Tibial artery (tissue), 4 donors: ENCODE measurements at regions not wholly inside any gene's neighbourhood (a gene's known extent, or its start where the extent isn't known, plus 50 kb on each side); places are given as distances from the start of the nearest gene placed in this dataset.
"Not testable (repeated sequence)": the region's sequence is repeated elsewhere in the genome, so short reads cannot be mapped to it uniquely, and the experiment has no call there.

Experiments used
- DNase-seq, 2 donors: peaks; one replicate each; pipeline ENCODE4 v3.0.0-alpha.2; 2019
- H3K27ac ChIP-seq, 2 donors: fragments of 200-600 bp; sonication (generic) in 1 of 2; 1 replicate in 1 of 2; 2 replicates in 1 of 2; pipeline ENCODE4 v1.5.1; 2018 to 2019; ENCODE audit warnings: mild to moderate bottlenecking in 1 of 2
- H3K27me3 ChIP-seq, 2 donors: fragments of 200-600 bp; sonication (generic) in 1 of 2; one replicate each; pipeline versions ENCODE4 v1.5.1 to v1.6.0; 2016 to 2019
- H3K36me3 ChIP-seq, 3 donors: fragments of 200-600 bp; sonication (generic) in 2 of 3; one replicate each; pipeline ENCODE4 v1.5.1; 2016 to 2019; ENCODE audit warnings: mild to moderate bottlenecking in 2 of 3
- H3K4me1 ChIP-seq, 4 donors: fragments of 200-600 bp; sonication (generic) in 2 of 4; 1 replicate in 3 of 4; 2 replicates in 1 of 4; pipeline ENCODE4 v1.5.1; 2016 to 2019
- H3K4me3 ChIP-seq, 2 donors: fragments of 200-600 bp; sonication (generic) in 1 of 2; 1 replicate in 1 of 2; 2 replicates in 1 of 2; pipeline ENCODE4 v1.5.1; 2018 to 2019; ENCODE audit warnings: mild to moderate bottlenecking in 2 of 2
- H3K9me3 ChIP-seq, 3 donors: fragments of 200-600 bp; sonication (generic) in 1 of 3; one replicate each; pipeline ENCODE4 v1.5.1; 2016 to 2019
- intact Hi-C: fragments of 100-400 bp; cut with DNase I; formaldehyde crosslinking; loops from one replicate; pipeline ENCODE4 v1.15.0; 2023; ENCODE audit warnings: low total_unique reads
- TF ChIP-seq, protein P1 (sequence below), 2 experiments: fragments of 200-600 bp in 1 of 2; fragments of 450-650 bp in 1 of 2; IDR thresholded peaks; one replicate each; pipeline ENCODE4 v1.5.1; 2017 to 2019; ENCODE audit warnings: antibody characterized with exemption in 2 of 2, mild to moderate bottlenecking in 1 of 2, moderate library complexity in 1 of 2

DNA sequence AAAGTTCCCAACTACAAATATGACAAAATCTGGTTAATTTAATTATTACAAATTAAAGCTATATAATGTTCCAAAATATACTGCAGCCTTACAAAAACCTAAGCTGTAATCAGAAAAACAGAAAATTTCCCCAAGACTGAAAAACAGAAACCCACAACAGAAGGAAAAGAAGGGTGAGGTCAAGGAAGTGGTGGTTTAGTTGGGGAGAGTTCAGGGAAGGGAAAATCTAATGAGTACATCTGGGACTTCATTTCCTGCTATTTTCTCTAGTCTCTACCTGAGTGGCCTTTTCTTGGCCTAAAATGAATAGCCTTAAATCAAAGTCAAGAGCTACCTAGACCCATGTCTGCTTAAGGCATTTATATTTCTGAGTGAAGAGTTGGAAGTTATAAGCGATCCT lies 66.2 kb upstream of the BEND6 start:
- Histone ChIP-seq H3K27me3 (no peaks in the 10 kb centered on the region), H3K4me1 (peaks cover 0 to 15% (median 0%) of the 10 kb centered on the region in 4 donors), H3K36me3 (no peaks in the 10 kb centered on the region), H3K27ac (no peak overlapping the region), H3K4me3 (no peak overlapping the region), H3K9me3 (no peaks in the 10 kb centered on the region)
- TF ChIP-seq, protein P1, sequence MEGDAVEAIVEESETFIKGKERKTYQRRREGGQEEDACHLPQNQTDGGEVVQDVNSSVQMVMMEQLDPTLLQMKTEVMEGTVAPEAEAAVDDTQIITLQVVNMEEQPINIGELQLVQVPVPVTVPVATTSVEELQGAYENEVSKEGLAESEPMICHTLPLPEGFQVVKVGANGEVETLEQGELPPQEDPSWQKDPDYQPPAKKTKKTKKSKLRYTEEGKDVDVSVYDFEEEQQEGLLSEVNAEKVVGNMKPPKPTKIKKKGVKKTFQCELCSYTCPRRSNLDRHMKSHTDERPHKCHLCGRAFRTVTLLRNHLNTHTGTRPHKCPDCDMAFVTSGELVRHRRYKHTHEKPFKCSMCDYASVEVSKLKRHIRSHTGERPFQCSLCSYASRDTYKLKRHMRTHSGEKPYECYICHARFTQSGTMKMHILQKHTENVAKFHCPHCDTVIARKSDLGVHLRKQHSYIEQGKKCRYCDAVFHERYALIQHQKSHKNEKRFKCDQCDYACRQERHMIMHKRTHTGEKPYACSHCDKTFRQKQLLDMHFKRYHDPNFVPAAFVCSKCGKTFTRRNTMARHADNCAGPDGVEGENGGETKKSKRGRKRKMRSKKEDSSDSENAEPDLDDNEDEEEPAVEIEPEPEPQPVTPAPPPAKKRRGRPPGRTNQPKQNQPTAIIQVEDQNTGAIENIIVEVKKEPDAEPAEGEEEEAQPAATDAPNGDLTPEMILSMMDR (IDR thresholded peaks at IDR 0.05) = no peak
- intact Hi-C loops = no loop called here
- DNase-seq = no peak

- Histone ChIP-seq H3K4me1 (peaks cover 0 to 15% (median 0%) of the 10 kb centered on the region in 4 donors), H3K4me3 (no peak overlapping the region), H3K36me3 (no peaks in the 10 kb centered on the region), H3K9me3 (no peaks in the 10 kb centered on the region), H3K27me3 (no peaks in the 10 kb centered on the region), H3K27ac (no peak overlapping the region)
- intact Hi-C loops = no loop called here
- DNase-seq = no peak
- TF ChIP-seq, protein P1 (IDR thresholded peaks at IDR 0.05) = no peak
Observed at GRCh38 chr6:56887086-56887485, 67.8 kb upstream of the BEND6 start.

- H3K9me3 ChIP-seq = no peaks in the 10 kb centered on the region
- DNase-seq = no peak
- no peaks in the 10 kb centered on the region for H3K27me3 ChIP-seq
- intact Hi-C loops = no loop called here
- no peak overlapping the region for H3K4me3 ChIP-seq
- no peak overlapping the region for H3K27ac ChIP-seq
- H3K4me1 ChIP-seq = no peaks in the 10 kb centered on the region
- H3K36me3 ChIP-seq = no peaks in the 10 kb centered on the region
- TF ChIP-seq, protein P1 (IDR thresholded peaks at IDR 0.05) = no peak
Observed at GRCh38 chr6:56877922-56878321, 77.0 kb upstream of the BEND6 start.

DNA sequence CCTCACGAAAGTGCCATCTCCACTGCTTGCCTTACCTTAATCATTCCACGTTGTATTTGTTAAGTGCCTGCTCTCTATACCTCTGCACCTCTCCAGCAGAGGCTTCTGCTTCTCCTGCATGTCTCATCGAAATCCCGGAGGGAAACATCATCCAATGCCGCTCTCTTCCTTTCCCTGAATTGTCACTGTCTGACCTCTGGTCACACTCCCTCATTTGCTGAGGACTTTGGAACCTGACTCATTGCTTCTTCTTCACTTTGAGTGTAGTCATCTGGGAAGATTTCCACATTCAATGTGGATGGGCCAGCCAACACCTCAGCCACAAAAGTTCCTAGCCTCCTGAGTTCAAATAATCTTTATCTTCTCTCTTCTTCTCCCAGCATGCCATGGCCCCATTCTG lies 78.9 kb upstream of the BEND6 start:
- Histone ChIP-seq H3K4me1 (no peaks in the 10 kb centered on the region), H3K4me3 (no peak overlapping the region), H3K27ac (no peak overlapping the region), H3K36me3 (no peaks in the 10 kb centered on the region), H3K9me3 (no peaks in the 10 kb centered on the region), H3K27me3 (no peaks in the 10 kb centered on the region)
- no peak for DNase-seq
- intact Hi-C loops = no loop called here
- TF ChIP-seq, protein P1 (IDR thresholded peaks at IDR 0.05) = no peak

GRCh38 chr6:56875523-56875922 lies 79.4 kb upstream of the BEND6 start:
- Histone ChIP-seq H3K36me3 (no peaks in the 10 kb centered on the region), H3K4me1 (no peaks in the 10 kb centered on the region), H3K27ac (no peak overlapping the region), H3K4me3 (no peak overlapping the region), H3K27me3 (no peaks in the 10 kb centered on the region), H3K9me3 (no peaks in the 10 kb centered on the region)
- DNase-seq = no peak
- intact Hi-C loops = no loop called here
- TF ChIP-seq, protein P1 (IDR thresholded peaks at IDR 0.05) = no peak

DNA sequence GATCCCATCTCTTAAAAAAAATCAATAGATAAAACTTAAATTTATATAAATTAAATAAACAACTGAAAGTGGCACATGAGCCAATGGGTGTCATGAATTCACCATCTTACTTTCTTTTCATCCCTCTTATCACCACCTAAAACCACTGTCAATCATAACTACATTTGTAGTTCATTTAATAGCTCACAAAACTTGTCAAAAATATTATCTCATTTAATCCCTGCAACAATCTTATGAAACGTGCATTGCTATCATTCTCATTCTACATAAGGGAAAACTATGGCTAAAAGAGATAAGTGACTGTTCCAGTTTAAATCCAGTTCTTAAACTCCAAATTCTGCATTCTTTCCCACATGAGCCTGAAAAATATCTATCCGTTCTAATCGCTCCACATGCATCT lies 80.6 kb upstream of the BEND6 start:
- no peaks in the 10 kb centered on the region for H3K4me1 ChIP-seq
- no peaks in the 10 kb centered on the region for H3K36me3 ChIP-seq
- no peak overlapping the region for H3K4me3 ChIP-seq
- no peaks in the 10 kb centered on the region for H3K27me3 ChIP-seq
- H3K27ac ChIP-seq = no peak overlapping the region
- intact Hi-C loops = no loop called here
- TF ChIP-seq, protein P1 (IDR thresholded peaks at IDR 0.05) = no peak
- no peak for DNase-seq
- no peaks in the 10 kb centered on the region for H3K9me3 ChIP-seq

DNA sequence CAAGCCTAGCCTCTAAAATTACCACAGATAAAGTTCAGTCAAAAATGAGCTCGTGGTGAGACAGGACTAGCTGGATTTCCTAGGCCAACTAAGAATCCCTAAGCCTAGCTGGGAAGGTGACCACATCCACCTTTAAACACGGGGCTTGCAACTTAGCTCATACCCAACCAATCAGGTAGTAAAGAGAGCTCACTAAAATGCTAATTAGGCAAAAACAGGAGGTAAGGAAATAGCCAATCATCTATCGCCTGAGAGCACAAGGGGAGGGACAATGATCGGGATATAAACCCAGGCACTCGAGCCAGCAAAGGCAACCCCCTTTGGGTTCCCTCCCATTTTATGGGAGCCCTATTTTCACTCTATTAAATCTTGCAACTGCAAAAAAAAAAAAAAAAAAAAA lies 84.9 kb upstream of the BEND6 start:
- DNase-seq, intact Hi-C loops, H3K9me3 ChIP-seq, H3K36me3 ChIP-seq, H3K4me3 ChIP-seq, H3K27me3 ChIP-seq, H3K27ac ChIP-seq: not testable (repeated sequence)
- H3K4me1 ChIP-seq = peaks cover 0 to 17% (median 0%) of the 10 kb centered on the region in 4 donors
